ENCODE measurements at regions not wholly inside any gene's neighbourhood (a gene's known extent, or its start where the extent isn't known, plus 50 kb on each side); places are given as distances from the start of the nearest gene placed in this dataset.

GRCh38 chr2:126802316-126802715 lies 96.4 kb upstream of the TEX51 start:
- 72 to 86% (median 81%) methylated on average over 3 to 7 of the region's 7 CpGs for WGBS, 4 donors
- intact Hi-C loops (cut with DNase I) = no loop called here
- TF ChIP-seq POLR2A (IDR thresholded peaks at IDR 0.05) (no peak), CTCF (IDR thresholded peaks at IDR 0.05) (no peak)
- no peak overlapping the region for H3K27ac ChIP-seq
- H3K9me3 ChIP-seq (replicated peaks in 1 of 3) = no peaks in the 10 kb centered on the region
- H3K36me3 ChIP-seq (replicated peaks in 1 of 2) = no peaks in the 10 kb centered on the region
- H3K4me3 ChIP-seq = no peak overlapping the region
- H3K4me1 ChIP-seq (replicated peaks in 1 of 2) = no peaks in the 10 kb centered on the region
- DNase-seq = no peak
- H3K27me3 ChIP-seq = no peaks in the 10 kb centered on the region

- no peak for TF ChIP-seq POLR2A (IDR thresholded peaks at IDR 0.05)
- TF ChIP-seq CTCF (IDR thresholded peaks at IDR 0.05) = no peak
- Histone ChIP-seq H3K27me3 (no peaks in the 10 kb centered on the region), H3K4me1 (replicated peaks in 1 of 2) (no peaks in the 10 kb centered on the region), H3K36me3 (replicated peaks in 1 of 2) (no peaks in the 10 kb centered on the region), H3K27ac (no peak overlapping the region), H3K4me3 (no peak overlapping the region), H3K9me3 (replicated peaks in 1 of 3) (no peaks in the 10 kb centered on the region)
- no peak for DNase-seq
- 79 to 90% (median 83%) methylated on average over 8 of the region's 8 CpGs for WGBS, 4 donors
- intact Hi-C loops (cut with DNase I) = no loop called here
Measured at GRCh38 chr2:126802774-126803433, 95.8 kb upstream of the TEX51 start.

- no peak for DNase-seq
- no peak for TF ChIP-seq CTCF (IDR thresholded peaks at IDR 0.05)
- no peak for TF ChIP-seq POLR2A (IDR thresholded peaks at IDR 0.05)
- no peak overlapping the region for H3K4me3 ChIP-seq
Measured at GRCh38 chr2:126803434-126803775, 95.3 kb upstream of the TEX51 start.

GRCh38 chr2:126804347-126804746 lies 94.3 kb upstream of the TEX51 start:
- Histone ChIP-seq H3K27ac (no peak overlapping the region), H3K27me3 (no peaks in the 10 kb centered on the region), H3K36me3 (replicated peaks in 1 of 2) (no peaks in the 10 kb centered on the region), H3K9me3 (replicated peaks in 1 of 3) (no peaks in the 10 kb centered on the region), H3K4me1 (replicated peaks in 1 of 2) (no peaks in the 10 kb centered on the region), H3K4me3 (no peak overlapping the region)
- intact Hi-C loops (cut with DNase I) = no loop called here
- WGBS, 4 donors = 85 to 89% (median 88%) methylated on average over 13 to 17 of the region's 17 CpGs
- TF ChIP-seq POLR2A (IDR thresholded peaks at IDR 0.05) = no peak
- no peak for TF ChIP-seq CTCF (IDR thresholded peaks at IDR 0.05)
- DNase-seq = no peak

More at GRCh38 chr2:126803434-126803775, 95.3 kb upstream of the TEX51 start:
- intact Hi-C loops (cut with DNase I) = no loop called here
- no peaks in the 10 kb centered on the region for H3K4me1 ChIP-seq (replicated peaks in 1 of 2)
- no peaks in the 10 kb centered on the region for H3K9me3 ChIP-seq (replicated peaks in 1 of 3)
- no peak overlapping the region for H3K27ac ChIP-seq
- no peaks in the 10 kb centered on the region for H3K36me3 ChIP-seq (replicated peaks in 1 of 2)
- no peaks in the 10 kb centered on the region for H3K27me3 ChIP-seq
- 71 to 89% (median 78%) methylated on average over 8 of the region's 8 CpGs for WGBS, 4 donors

All from adrenal gland (tissue), 9 donors.